PC-9 (cell line): ENCODE measurements at regions not wholly inside any gene's neighbourhood (a gene's known extent, or its start where the extent isn't known, plus 50 kb on each side); places are given as distances from the start of the nearest gene placed in this dataset.

ENCODE experiments used
- CTCF ChIP-seq: fragments of 200-600 bp; sonication (generic); conservative IDR thresholded peaks from 2 replicates; pipeline ENCODE4 v1.6.1; 2017; ENCODE audit warnings: mixed run types, antibody characterized with exemption, mild to moderate bottlenecking, moderate library complexity
- EZH2 ChIP-seq: fragments of 200-600 bp; sonication (generic); IDR thresholded peaks from 2 replicates; pipeline ENCODE4 v1.8.0; 2017; ENCODE audit warnings: antibody characterized with exemption, low read depth

GRCh38 chr3:107117922-107118536 lies 259.2 kb upstream of the CCDC54 start:
- TF ChIP-seq CTCF (peak; percentile 83), EZH2 (no peak)
